ENCODE measurements at regions not wholly inside any gene's neighbourhood (a gene's known extent, or its start where the extent isn't known, plus 50 kb on each side); places are given as distances from the start of the nearest gene placed in this dataset.
A peak's percentile ranks its signal among the peaks of the same experiment; 100 is the strongest.

GRCh38 chr6:12602951-12603672, 113.5 kb upstream of the PHACTR1 start (continued):
- TF ChIP-seq CTCF (IDR thresholded peaks at IDR 0.05; ENCODE audit: control extremely low read depth in 1 of 3, insufficient read depth in 1 of 3, low read depth in 1 of 3, low read length in 3 of 3) (peak in 2 of 3 experiments; percentile 54 to 59; a peak in 3 of 4 replicates), TBP (IDR thresholded peaks at IDR 0.05; ENCODE audit: low read depth, low read length) (no peak)

All from H1 (cell line).